DMS 273 (cell line): ENCODE measurements at regions not wholly inside any gene's neighbourhood (a gene's known extent, or its start where the extent isn't known, plus 50 kb on each side); places are given as distances from the start of the nearest gene placed in this dataset.

Experiments
- DNase-seq: peaks from one replicate; lab custom pipeline; 2025; ENCODE audit not compliant: unreplicated experiment; lab: John Stamatoyannopoulos, UW

GRCh38 chr14:51307551-51307950 lies 67.5 kb downstream of the TMX1 start:
- no peak for DNase-seq

- DNase-seq = no peak
Observed at GRCh38 chr14:51308866-51309265, 68.8 kb downstream of the TMX1 start.

- peak; percentile 53 for DNase-seq
Observed at GRCh38 chr14:51310505-51310944, 70.5 kb downstream of the TMX1 start.

GRCh38 chr14:51314321-51315015 lies 74.4 kb downstream of the TMX1 start:
- DNase-seq = no peak

- DNase-seq = no peak
Observed at GRCh38 chr14:51317373-51317772, 77.3 kb downstream of the TMX1 start.

- DNase-seq = peak; percentile 86
Observed at GRCh38 chr14:51318813-51319597, 79.0 kb downstream of the TMX1 start.

- no peak for DNase-seq
Observed at GRCh38 chr14:51321036-51321435, 81.0 kb downstream of the TMX1 start.

GRCh38 chr14:51323492-51323891 lies 83.4 kb downstream of the TMX1 start:
- DNase-seq = no peak

GRCh38 chr14:51327376-51327775 lies 87.3 kb downstream of the TMX1 start:
- no peak for DNase-seq

GRCh38 chr14:51328064-51328771 lies 88.2 kb downstream of the TMX1 start:
- peak; percentile 40 for DNase-seq

GRCh38 chr14:51328772-51329353 lies 88.8 kb downstream of the TMX1 start:
- no peak for DNase-seq

- peak; percentile 17 for DNase-seq
Observed at GRCh38 chr14:51331486-51332367, 91.7 kb downstream of the TMX1 start.

GRCh38 chr14:51333299-51333698 lies 93.3 kb downstream of the TMX1 start:
- no peak for DNase-seq

- no peak for DNase-seq
Observed at GRCh38 chr14:51333901-51334521, 94.0 kb downstream of the TMX1 start.

- DNase-seq = no peak
Observed at GRCh38 chr14:51334566-51334965, 94.5 kb downstream of the TMX1 start.

- DNase-seq = no peak
Observed at GRCh38 chr14:51335531-51335930, 95.5 kb downstream of the TMX1 start.

- no peak for DNase-seq
Observed at GRCh38 chr14:51335961-51336723, 96.1 kb downstream of the TMX1 start.

- no peak for DNase-seq
Observed at GRCh38 chr14:51336734-51337133, 96.7 kb downstream of the TMX1 start.

GRCh38 chr14:51337520-51337919 lies 97.5 kb downstream of the TMX1 start:
- DNase-seq = peak; percentile 70
